ENCODE measurements at regions not wholly inside any gene's neighbourhood (a gene's known extent, or its start where the extent isn't known, plus 50 kb on each side); places are given as distances from the start of the nearest gene placed in this dataset.

- H3K4me3 ChIP-seq (IDR thresholded peaks at IDR 0.05; ENCODE audit: insufficient read depth, low read depth, low read length) = no peak overlapping the region
- H3K4me2 ChIP-seq = no peak overlapping the region
- no peak overlapping the region for H3K9ac ChIP-seq
- no peak overlapping the region for H3K27ac ChIP-seq
- no peak overlapping the region for H2AFZ ChIP-seq (ENCODE audit: low read depth)
- no peaks in the 10 kb centered on the region for H3K4me1 ChIP-seq (ENCODE audit: low read depth, poor library complexity, severe bottlenecking)
- H3K36me3 ChIP-seq (ENCODE audit: insufficient read depth) = no peaks in the 10 kb centered on the region
- H3K79me2 ChIP-seq (ENCODE audit: insufficient read depth, low read depth) = no peaks in the 10 kb centered on the region
- no peaks in the 10 kb centered on the region for H4K20me1 ChIP-seq (ENCODE audit: insufficient read depth)
- no peaks in the 10 kb centered on the region for H3K27me3 ChIP-seq (ENCODE audit: insufficient read depth, low read depth)
- no peak for TF ChIP-seq CTCF (conservative IDR thresholded peaks at IDR 0.05; ENCODE audit: low read depth, low read length)
These were observed 414.8 kb upstream of the NMUR2 start for GRCh38 chr5:152819891-152820290.

GRCh38 chr5:152824316-152824715 is 419.2 kb upstream of the NMUR2 start:
- H3K79me2 ChIP-seq (ENCODE audit: insufficient read depth, low read depth) = no peaks in the 10 kb centered on the region
- H3K4me1 ChIP-seq (ENCODE audit: low read depth, poor library complexity, severe bottlenecking) = no peaks in the 10 kb centered on the region
- H3K4me3 ChIP-seq (IDR thresholded peaks at IDR 0.05; ENCODE audit: insufficient read depth, low read depth, low read length) = no peak overlapping the region
- no peaks in the 10 kb centered on the region for H4K20me1 ChIP-seq (ENCODE audit: insufficient read depth)
- TF ChIP-seq CTCF (conservative IDR thresholded peaks at IDR 0.05; ENCODE audit: low read depth, low read length) = no peak
- H3K27me3 ChIP-seq (ENCODE audit: insufficient read depth, low read depth) = no peaks in the 10 kb centered on the region
- no peak overlapping the region for H3K27ac ChIP-seq
- no peak overlapping the region for H2AFZ ChIP-seq (ENCODE audit: low read depth)
- no peak overlapping the region for H3K4me2 ChIP-seq
- H3K36me3 ChIP-seq (ENCODE audit: insufficient read depth) = no peaks in the 10 kb centered on the region
- H3K9ac ChIP-seq = no peak overlapping the region

- H4K20me1 ChIP-seq (ENCODE audit: insufficient read depth) = no peaks in the 10 kb centered on the region
- H3K27me3 ChIP-seq (ENCODE audit: insufficient read depth, low read depth) = no peaks in the 10 kb centered on the region
- no peak overlapping the region for H3K4me2 ChIP-seq
- H3K9ac ChIP-seq = no peak overlapping the region
- TF ChIP-seq CTCF (conservative IDR thresholded peaks at IDR 0.05; ENCODE audit: low read depth, low read length) = no peak
- H3K4me1 ChIP-seq (ENCODE audit: low read depth, poor library complexity, severe bottlenecking) = no peaks in the 10 kb centered on the region
- H2AFZ ChIP-seq (ENCODE audit: low read depth) = no peak overlapping the region
- H3K79me2 ChIP-seq (ENCODE audit: insufficient read depth, low read depth) = no peaks in the 10 kb centered on the region
- H3K36me3 ChIP-seq (ENCODE audit: insufficient read depth) = no peaks in the 10 kb centered on the region
- H3K27ac ChIP-seq = no peak overlapping the region
- H3K4me3 ChIP-seq (IDR thresholded peaks at IDR 0.05; ENCODE audit: insufficient read depth, low read depth, low read length) = no peak overlapping the region
These were observed 433.2 kb upstream of the NMUR2 start for GRCh38 chr5:152838241-152838786.

- Histone ChIP-seq H3K27me3 (ENCODE audit: insufficient read depth, low read depth) (no peaks in the 10 kb centered on the region), H3K4me3 (IDR thresholded peaks at IDR 0.05; ENCODE audit: insufficient read depth, low read depth, low read length) (no peak overlapping the region), H3K4me2 (no peak overlapping the region), H4K20me1 (ENCODE audit: insufficient read depth) (no peaks in the 10 kb centered on the region), H3K36me3 (ENCODE audit: insufficient read depth) (no peaks in the 10 kb centered on the region), H2AFZ (ENCODE audit: low read depth) (no peak overlapping the region), H3K4me1 (ENCODE audit: low read depth, poor library complexity, severe bottlenecking) (no peaks in the 10 kb centered on the region), H3K79me2 (ENCODE audit: insufficient read depth, low read depth) (no peaks in the 10 kb centered on the region), H3K27ac (no peak overlapping the region), H3K9ac (no peak overlapping the region)
- TF ChIP-seq CTCF (conservative IDR thresholded peaks at IDR 0.05; ENCODE audit: low read depth, low read length) = no peak
These were observed 439.6 kb upstream of the NMUR2 start for GRCh38 chr5:152844713-152845112.
